ENCODE measurements at regions not wholly inside any gene's neighbourhood (a gene's known extent, or its start where the extent isn't known, plus 50 kb on each side); places are given as distances from the start of the nearest gene placed in this dataset.

DNA sequence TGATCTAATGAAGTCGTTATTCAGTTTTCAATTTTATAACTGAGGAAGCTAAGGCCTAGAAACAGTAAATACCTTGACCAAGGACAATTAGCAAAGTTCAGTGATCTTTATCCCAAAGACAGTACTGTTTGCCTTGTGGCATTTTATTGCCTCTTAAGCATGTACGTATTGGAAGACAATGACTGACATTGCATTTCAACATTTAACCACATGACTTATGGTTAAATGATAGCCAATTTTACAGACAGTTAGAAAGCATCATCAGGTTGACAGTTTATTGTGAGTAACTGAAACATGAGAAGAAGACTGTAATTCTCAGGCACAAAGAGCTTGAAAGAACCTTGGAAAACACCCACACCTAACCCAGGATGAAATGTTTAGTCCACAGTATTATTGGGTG, 390.8 kb upstream of the ZNF385D start:
- H3K36me3 ChIP-seq (ENCODE audit: control insufficient read depth, insufficient read depth, low read length) = no peaks in the 10 kb centered on the region
- no peaks in the 10 kb centered on the region for H3K36me3 Mint-ChIP-seq
- ATAC-seq (no peak), DNase-seq (no peak)
- 100% methylated on average over 2 of the region's 2 CpGs for WGBS (ENCODE audit: insufficient coverage)
- no peak overlapping the region for H3K4me3 Mint-ChIP-seq
- no peak overlapping the region for H3K27ac ChIP-seq (ENCODE audit: low read length)
- H3K9me3 Mint-ChIP-seq = peaks cover 6 to 8% of the 10 kb centered on the region in 2 donors
- no peaks in the 10 kb centered on the region for H3K4me1 ChIP-seq (ENCODE audit: control insufficient read depth, insufficient read depth, low read length)
- no peak overlapping the region for H3K4me3 ChIP-seq (ENCODE audit: low read length)
- intact Hi-C loops (cut with micrococcal nuclease) = no loop called here
- no peaks in the 10 kb centered on the region for H3K27me3 ChIP-seq (ENCODE audit: control insufficient read depth, insufficient read depth, low read length)
- H3K27me3 Mint-ChIP-seq (ENCODE audit: low read depth in 2 of 2) = no peaks in the 10 kb centered on the region
- TF ChIP-seq, protein P1, sequence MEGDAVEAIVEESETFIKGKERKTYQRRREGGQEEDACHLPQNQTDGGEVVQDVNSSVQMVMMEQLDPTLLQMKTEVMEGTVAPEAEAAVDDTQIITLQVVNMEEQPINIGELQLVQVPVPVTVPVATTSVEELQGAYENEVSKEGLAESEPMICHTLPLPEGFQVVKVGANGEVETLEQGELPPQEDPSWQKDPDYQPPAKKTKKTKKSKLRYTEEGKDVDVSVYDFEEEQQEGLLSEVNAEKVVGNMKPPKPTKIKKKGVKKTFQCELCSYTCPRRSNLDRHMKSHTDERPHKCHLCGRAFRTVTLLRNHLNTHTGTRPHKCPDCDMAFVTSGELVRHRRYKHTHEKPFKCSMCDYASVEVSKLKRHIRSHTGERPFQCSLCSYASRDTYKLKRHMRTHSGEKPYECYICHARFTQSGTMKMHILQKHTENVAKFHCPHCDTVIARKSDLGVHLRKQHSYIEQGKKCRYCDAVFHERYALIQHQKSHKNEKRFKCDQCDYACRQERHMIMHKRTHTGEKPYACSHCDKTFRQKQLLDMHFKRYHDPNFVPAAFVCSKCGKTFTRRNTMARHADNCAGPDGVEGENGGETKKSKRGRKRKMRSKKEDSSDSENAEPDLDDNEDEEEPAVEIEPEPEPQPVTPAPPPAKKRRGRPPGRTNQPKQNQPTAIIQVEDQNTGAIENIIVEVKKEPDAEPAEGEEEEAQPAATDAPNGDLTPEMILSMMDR (IDR thresholded peaks at IDR 0.05) = no peak
- H3K9me3 ChIP-seq (ENCODE audit: control insufficient read depth, insufficient read depth, low read length) = no peaks in the 10 kb centered on the region
- no peak overlapping the region for H3K27ac Mint-ChIP-seq
- no peaks in the 10 kb centered on the region for H3K4me1 Mint-ChIP-seq

DNA sequence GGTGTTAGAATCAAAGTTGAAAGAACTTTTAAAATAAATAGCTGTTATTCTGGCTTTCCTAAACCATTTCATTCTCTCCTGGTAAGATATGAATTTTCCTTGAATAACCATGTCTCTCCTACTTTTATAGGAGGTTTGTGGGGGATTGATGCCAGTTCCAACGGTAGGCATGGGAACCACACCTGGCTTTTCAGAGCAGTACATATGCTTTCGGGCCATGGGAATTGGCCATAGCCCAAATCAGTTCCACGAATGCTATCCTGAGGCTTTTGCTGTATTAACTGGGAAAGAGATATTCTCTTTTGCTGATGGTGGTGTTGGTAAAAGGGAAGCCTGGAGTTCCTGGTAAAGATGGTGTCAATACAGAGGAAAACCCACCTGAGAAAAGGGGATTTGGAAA, 396.2 kb upstream of the ZNF385D start:
- intact Hi-C loops (cut with micrococcal nuclease) = no loop called here
- Mint-ChIP-seq H3K36me3 (no peaks in the 10 kb centered on the region), H3K4me1 (no peaks in the 10 kb centered on the region), H3K27me3 (ENCODE audit: low read depth in 2 of 2) (no peaks in the 10 kb centered on the region), H3K9me3 (peaks cover 9 to 13% of the 10 kb centered on the region in 2 donors), H3K27ac (no peak overlapping the region), H3K4me3 (no peak overlapping the region)
- 83% methylated on average over 3 of the region's 3 CpGs for WGBS (ENCODE audit: insufficient coverage)
- Histone ChIP-seq H3K4me1 (ENCODE audit: control insufficient read depth, insufficient read depth, low read length) (no peaks in the 10 kb centered on the region), H3K27me3 (ENCODE audit: control insufficient read depth, insufficient read depth, low read length) (no peaks in the 10 kb centered on the region), H3K36me3 (ENCODE audit: control insufficient read depth, insufficient read depth, low read length) (no peaks in the 10 kb centered on the region), H3K9me3 (ENCODE audit: control insufficient read depth, insufficient read depth, low read length) (no peaks in the 10 kb centered on the region), H3K4me3 (ENCODE audit: low read length) (no peak overlapping the region), H3K27ac (ENCODE audit: low read length) (no peak overlapping the region)
- no peak for ATAC-seq
- DNase-seq = no peak
- TF ChIP-seq, protein P1 (IDR thresholded peaks at IDR 0.05) = no peak

DNA sequence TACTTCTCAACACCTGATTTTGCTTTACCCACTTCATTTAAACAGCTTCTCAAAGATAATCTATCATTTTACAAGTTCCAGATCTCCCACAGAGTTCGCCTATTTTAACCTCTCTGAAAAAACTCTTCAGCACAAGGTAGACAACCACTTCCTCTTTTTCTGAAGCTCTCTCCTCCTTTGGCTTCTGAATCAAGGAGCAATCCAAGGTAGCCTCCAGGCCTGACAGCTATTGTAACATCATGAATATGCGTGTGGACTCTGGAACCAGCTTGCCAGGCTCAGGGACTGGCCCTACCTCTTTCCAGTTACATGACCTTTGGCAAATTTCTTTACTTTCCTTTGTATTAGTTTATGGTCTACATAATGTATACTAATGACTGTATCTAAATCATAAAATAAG, 405.9 kb upstream of the ZNF385D start:
- no peaks in the 10 kb centered on the region for H3K4me1 Mint-ChIP-seq
- H3K4me3 ChIP-seq (ENCODE audit: low read length) = no peak overlapping the region
- H3K27ac Mint-ChIP-seq = no peak overlapping the region
- no peak for ATAC-seq
- H3K36me3 Mint-ChIP-seq = no peaks in the 10 kb centered on the region
- no peaks in the 10 kb centered on the region for H3K9me3 ChIP-seq (ENCODE audit: control insufficient read depth, insufficient read depth, low read length)
- intact Hi-C loops (cut with micrococcal nuclease) = no loop called here
- H3K27me3 Mint-ChIP-seq (ENCODE audit: low read depth in 2 of 2) = no peaks in the 10 kb centered on the region
- DNase-seq = no peak
- no peaks in the 10 kb centered on the region for H3K36me3 ChIP-seq (ENCODE audit: control insufficient read depth, insufficient read depth, low read length)
- no peaks in the 10 kb centered on the region for H3K27me3 ChIP-seq (ENCODE audit: control insufficient read depth, insufficient read depth, low read length)
- no peaks in the 10 kb centered on the region for H3K4me1 ChIP-seq (ENCODE audit: control insufficient read depth, insufficient read depth, low read length)
- no peak overlapping the region for H3K27ac ChIP-seq (ENCODE audit: low read length)
- no peak overlapping the region for H3K4me3 Mint-ChIP-seq
- H3K9me3 Mint-ChIP-seq = peaks cover 15 to 29% of the 10 kb centered on the region in 2 donors
- TF ChIP-seq, protein P1 (IDR thresholded peaks at IDR 0.05) = no peak
- WGBS (ENCODE audit: insufficient coverage) = 51% methylated on average over 2 of the region's 2 CpGs

DNA sequence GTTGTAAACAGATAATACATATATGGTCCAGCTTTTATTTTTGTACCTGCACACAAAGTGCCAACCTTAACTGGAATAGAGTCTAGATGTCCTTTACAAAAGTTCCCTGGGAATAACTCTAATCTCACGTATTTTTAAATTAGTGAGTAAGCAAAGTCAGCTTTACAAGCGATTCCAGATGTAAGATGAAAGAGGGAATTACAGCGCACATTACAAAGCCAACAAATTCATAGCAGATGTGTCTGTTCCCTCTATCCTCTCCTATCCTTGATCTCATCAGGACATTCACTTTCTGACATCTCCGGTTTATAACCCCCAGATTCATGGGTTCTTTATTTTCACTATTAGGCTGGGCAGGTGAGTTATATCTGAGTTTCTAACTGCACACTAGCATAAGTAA, 406.8 kb upstream of the ZNF385D start:
- peaks cover 13 to 22% of the 10 kb centered on the region in 2 donors for H3K9me3 Mint-ChIP-seq
- H3K9me3 ChIP-seq (ENCODE audit: control insufficient read depth, insufficient read depth, low read length) = no peaks in the 10 kb centered on the region
- no peaks in the 10 kb centered on the region for H3K27me3 ChIP-seq (ENCODE audit: control insufficient read depth, insufficient read depth, low read length)
- ATAC-seq (no peak), DNase-seq (no peak)
- H3K36me3 ChIP-seq (ENCODE audit: control insufficient read depth, insufficient read depth, low read length) = no peaks in the 10 kb centered on the region
- no peaks in the 10 kb centered on the region for H3K4me1 Mint-ChIP-seq
- intact Hi-C loops (cut with micrococcal nuclease) = no loop called here
- H3K4me3 Mint-ChIP-seq = no peak overlapping the region
- TF ChIP-seq, protein P1 (IDR thresholded peaks at IDR 0.05) = no peak
- H3K4me1 ChIP-seq (ENCODE audit: control insufficient read depth, insufficient read depth, low read length) = no peaks in the 10 kb centered on the region
- WGBS (ENCODE audit: insufficient coverage) = 96% methylated on average over 3 of the region's 4 CpGs
- H3K36me3 Mint-ChIP-seq = no peaks in the 10 kb centered on the region
- H3K27ac ChIP-seq (ENCODE audit: low read length) = no peak overlapping the region
- H3K27ac Mint-ChIP-seq = no peak overlapping the region
- H3K4me3 ChIP-seq (ENCODE audit: low read length) = no peak overlapping the region
- H3K27me3 Mint-ChIP-seq (ENCODE audit: low read depth in 2 of 2) = no peaks in the 10 kb centered on the region
